ENCODE measurements at regions not wholly inside any gene's neighbourhood (a gene's known extent, or its start where the extent isn't known, plus 50 kb on each side); places are given as distances from the start of the nearest gene placed in this dataset.

GRCh38 chr4:177921715-177922114 is 479.5 kb upstream of the AGA start:
- H3K79me2 ChIP-seq (ENCODE audit: insufficient read depth, low read length), result no peaks in the 10 kb centered on the region
- ChIA-PET RAD21 (ENCODE audit: low non-redundant PET in 1 of 2, low total read pairs in 2 of 2, uncharacterized antibody in 2 of 2, unreplicated experiment in 2 of 2) (no interaction called here), CTCF (no interaction called here), POLR2A (no interaction called here)
- no peaks in the 10 kb centered on the region for H3K9me3 ChIP-seq (ENCODE audit: control insufficient read depth in 1 of 2, insufficient read depth in 1 of 2, low read depth in 1 of 2, low read length in 2 of 2)
- ATAC-seq (no peak), DNase-seq (ENCODE audit: low read depth, low spot score) (no peak)
- no peak overlapping the region for H3K4me3 ChIP-seq (replicated peaks in 1 of 2; ENCODE audit: low read depth in 1 of 2, low read length in 2 of 2)
- no peaks in the 10 kb centered on the region for H3K9me2 ChIP-seq (ENCODE audit: insufficient read depth)
- intact Hi-C loops (cut with micrococcal nuclease), result no loop called here
- H3K36me3 ChIP-seq (ENCODE audit: control insufficient read depth in 1 of 2, insufficient read depth in 2 of 2, low read length in 2 of 2), result no peaks in the 10 kb centered on the region
- no peak overlapping the region for H3K27ac ChIP-seq (ENCODE audit: low read depth, low read length)
- no peak for TF ChIP-seq POLR2AphosphoS5 (IDR thresholded peaks at IDR 0.05; ENCODE audit: low read depth, low read length)
- no peak for TF ChIP-seq JUND (IDR thresholded peaks at IDR 0.05)
- H2AFZ ChIP-seq (ENCODE audit: low read depth, low read length, poor library complexity, severe bottlenecking), result no peak overlapping the region
- no peaks in the 10 kb centered on the region for H3K4me1 ChIP-seq (ENCODE audit: control insufficient read depth in 1 of 2, insufficient read depth in 2 of 2, low read length in 2 of 2)
- H4K20me1 ChIP-seq (ENCODE audit: insufficient read depth), result no peaks in the 10 kb centered on the region
- no peaks in the 10 kb centered on the region for H3K27me3 ChIP-seq (ENCODE audit: insufficient read depth, low read length)
- no peak overlapping the region for H3K4me2 ChIP-seq (ENCODE audit: low read length)
- BruUV-seq (replicated peaks), result no TSS peak
- no peak overlapping the region for H3K9ac ChIP-seq (ENCODE audit: low read length)

DNA sequence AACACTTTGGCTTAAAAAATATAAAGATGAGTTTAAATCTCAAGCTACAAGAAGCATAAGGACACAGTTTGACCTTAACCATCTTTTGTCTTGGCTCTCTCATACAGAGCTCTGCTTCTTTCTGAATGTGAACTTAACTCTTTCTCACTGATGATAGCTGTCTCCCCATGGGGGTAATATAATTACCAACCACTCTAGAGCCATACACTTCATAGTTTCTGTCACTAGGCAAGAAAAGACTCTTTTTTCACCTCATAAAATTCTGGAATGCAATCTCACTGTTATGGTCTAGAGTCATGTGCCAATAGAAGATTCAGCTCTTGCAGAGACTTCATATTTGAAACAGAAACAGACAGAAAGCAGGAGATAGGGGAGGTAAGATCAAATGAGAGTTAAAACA is 481.7 kb upstream of the AGA start:
- no peaks in the 10 kb centered on the region for H3K9me3 ChIP-seq (ENCODE audit: control insufficient read depth in 1 of 2, insufficient read depth in 1 of 2, low read depth in 1 of 2, low read length in 2 of 2)
- no peaks in the 10 kb centered on the region for H3K9me2 ChIP-seq (ENCODE audit: insufficient read depth)
- no peak overlapping the region for H3K4me3 ChIP-seq (replicated peaks in 1 of 2; ENCODE audit: low read depth in 1 of 2, low read length in 2 of 2)
- no peak overlapping the region for H2AFZ ChIP-seq (ENCODE audit: low read depth, low read length, poor library complexity, severe bottlenecking)
- DNase-seq (ENCODE audit: low read depth, low spot score) (no peak), ATAC-seq (no peak)
- TF ChIP-seq YY1 (IDR thresholded peaks at IDR 0.05; ENCODE audit: extremely low read depth, insufficient replicate concordance, low read depth, low read length) (no peak), RAD21 (IDR thresholded peaks at IDR 0.05; ENCODE audit: low read depth) (no peak), EGR1 (IDR thresholded peaks at IDR 0.05; ENCODE audit: low read depth) (no peak), SIN3A (IDR thresholded peaks at IDR 0.05; ENCODE audit: low read depth) (no peak), EZH2phosphoT487 (IDR thresholded peaks at IDR 0.05; ENCODE audit: borderline replicate concordance) (no peak), TCF7L2 (IDR thresholded peaks at IDR 0.05; ENCODE audit: borderline replicate concordance, extremely low read depth, insufficient read depth, insufficient read length) (no peak), MAX (IDR thresholded peaks at IDR 0.05) (no peak), ZNF274 (IDR thresholded peaks at IDR 0.05; ENCODE audit: low read depth, low read length) (no peak), POLR2A (IDR thresholded peaks at IDR 0.05; ENCODE audit: borderline replicate concordance, extremely low read depth, insufficient read depth, insufficient read length) (no peak), SRF (IDR thresholded peaks at IDR 0.05; ENCODE audit: low read depth) (no peak), JUND (IDR thresholded peaks at IDR 0.05) (no peak), ATF3 (IDR thresholded peaks at IDR 0.05) (no peak), CBX3 (IDR thresholded peaks at IDR 0.05; ENCODE audit: low read depth) (no peak)
- TF ChIP-seq, protein P1, sequence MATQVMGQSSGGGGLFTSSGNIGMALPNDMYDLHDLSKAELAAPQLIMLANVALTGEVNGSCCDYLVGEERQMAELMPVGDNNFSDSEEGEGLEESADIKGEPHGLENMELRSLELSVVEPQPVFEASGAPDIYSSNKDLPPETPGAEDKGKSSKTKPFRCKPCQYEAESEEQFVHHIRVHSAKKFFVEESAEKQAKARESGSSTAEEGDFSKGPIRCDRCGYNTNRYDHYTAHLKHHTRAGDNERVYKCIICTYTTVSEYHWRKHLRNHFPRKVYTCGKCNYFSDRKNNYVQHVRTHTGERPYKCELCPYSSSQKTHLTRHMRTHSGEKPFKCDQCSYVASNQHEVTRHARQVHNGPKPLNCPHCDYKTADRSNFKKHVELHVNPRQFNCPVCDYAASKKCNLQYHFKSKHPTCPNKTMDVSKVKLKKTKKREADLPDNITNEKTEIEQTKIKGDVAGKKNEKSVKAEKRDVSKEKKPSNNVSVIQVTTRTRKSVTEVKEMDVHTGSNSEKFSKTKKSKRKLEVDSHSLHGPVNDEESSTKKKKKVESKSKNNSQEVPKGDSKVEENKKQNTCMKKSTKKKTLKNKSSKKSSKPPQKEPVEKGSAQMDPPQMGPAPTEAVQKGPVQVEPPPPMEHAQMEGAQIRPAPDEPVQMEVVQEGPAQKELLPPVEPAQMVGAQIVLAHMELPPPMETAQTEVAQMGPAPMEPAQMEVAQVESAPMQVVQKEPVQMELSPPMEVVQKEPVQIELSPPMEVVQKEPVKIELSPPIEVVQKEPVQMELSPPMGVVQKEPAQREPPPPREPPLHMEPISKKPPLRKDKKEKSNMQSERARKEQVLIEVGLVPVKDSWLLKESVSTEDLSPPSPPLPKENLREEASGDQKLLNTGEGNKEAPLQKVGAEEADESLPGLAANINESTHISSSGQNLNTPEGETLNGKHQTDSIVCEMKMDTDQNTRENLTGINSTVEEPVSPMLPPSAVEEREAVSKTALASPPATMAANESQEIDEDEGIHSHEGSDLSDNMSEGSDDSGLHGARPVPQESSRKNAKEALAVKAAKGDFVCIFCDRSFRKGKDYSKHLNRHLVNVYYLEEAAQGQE (IDR thresholded peaks at IDR 0.05; ENCODE audit: low read depth), result no peak
- TF ChIP-seq, protein P2, sequence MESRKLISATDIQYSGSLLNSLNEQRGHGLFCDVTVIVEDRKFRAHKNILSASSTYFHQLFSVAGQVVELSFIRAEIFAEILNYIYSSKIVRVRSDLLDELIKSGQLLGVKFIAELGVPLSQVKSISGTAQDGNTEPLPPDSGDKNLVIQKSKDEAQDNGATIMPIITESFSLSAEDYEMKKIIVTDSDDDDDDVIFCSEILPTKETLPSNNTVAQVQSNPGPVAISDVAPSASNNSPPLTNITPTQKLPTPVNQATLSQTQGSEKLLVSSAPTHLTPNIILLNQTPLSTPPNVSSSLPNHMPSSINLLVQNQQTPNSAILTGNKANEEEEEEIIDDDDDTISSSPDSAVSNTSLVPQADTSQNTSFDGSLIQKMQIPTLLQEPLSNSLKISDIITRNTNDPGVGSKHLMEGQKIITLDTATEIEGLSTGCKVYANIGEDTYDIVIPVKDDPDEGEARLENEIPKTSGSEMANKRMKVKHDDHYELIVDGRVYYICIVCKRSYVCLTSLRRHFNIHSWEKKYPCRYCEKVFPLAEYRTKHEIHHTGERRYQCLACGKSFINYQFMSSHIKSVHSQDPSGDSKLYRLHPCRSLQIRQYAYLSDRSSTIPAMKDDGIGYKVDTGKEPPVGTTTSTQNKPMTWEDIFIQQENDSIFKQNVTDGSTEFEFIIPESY (IDR thresholded peaks at IDR 0.05; ENCODE audit: extremely low read depth, insufficient replicate concordance, low read length), result no peak
- H3K4me2 ChIP-seq (ENCODE audit: low read length), result no peak overlapping the region
- no peaks in the 10 kb centered on the region for H3K79me2 ChIP-seq (ENCODE audit: insufficient read depth, low read length)
- ChIA-PET POLR2A (no interaction called here), RAD21 (ENCODE audit: low non-redundant PET in 1 of 2, low total read pairs in 2 of 2, uncharacterized antibody in 2 of 2, unreplicated experiment in 2 of 2) (no interaction called here), CTCF (no interaction called here)
- intact Hi-C loops (cut with micrococcal nuclease), result no loop called here
- no peaks in the 10 kb centered on the region for H4K20me1 ChIP-seq (ENCODE audit: insufficient read depth)
- no peak overlapping the region for H3K9ac ChIP-seq (ENCODE audit: low read length)
- no TSS peak for BruUV-seq (replicated peaks)
- no peaks in the 10 kb centered on the region for H3K27me3 ChIP-seq (ENCODE audit: insufficient read depth, low read length)
- H3K27ac ChIP-seq (ENCODE audit: low read depth, low read length), result no peak overlapping the region
- H3K4me1 ChIP-seq (ENCODE audit: control insufficient read depth in 1 of 2, insufficient read depth in 2 of 2, low read length in 2 of 2), result no peaks in the 10 kb centered on the region
- H3K36me3 ChIP-seq (ENCODE audit: control insufficient read depth in 1 of 2, insufficient read depth in 2 of 2, low read length in 2 of 2), result no peaks in the 10 kb centered on the region

Data from HCT116 (cell line).